Astrocyte of the cerebellum (primary cell): ENCODE measurements at regions not wholly inside any gene's neighbourhood (a gene's known extent, or its start where the extent isn't known, plus 50 kb on each side); places are given as distances from the start of the nearest gene placed in this dataset.

Experiments used
- DNase-seq: peaks from one replicate; pipeline ENCODE4 v3.0.0-alpha.2; 2011; ENCODE audit warnings: low read depth
- H3K4me3 ChIP-seq: 2 replicates; pipeline ENCODE4 v1.5.1; 2011; ENCODE audit warnings: mild to moderate bottlenecking, low read depth, low read length, moderate library complexity
- CTCF ChIP-seq: IDR thresholded peaks from 2 replicates; pipeline ENCODE4 v1.5.1; 2012; ENCODE audit warnings: low read length, low read depth, moderate library complexity, mild to moderate bottlenecking; ENCODE audit errors: missing control alignments
- in situ Hi-C: cut with HindIII; loops from 2 replicates; pipeline ENCODE4 v1.10.0; 2017; ENCODE audit warnings: low sequenced_read_pairs

GRCh38 chr2:19719540-19719939, 182.2 kb downstream of the TTC32 start:
- in situ Hi-C loops, result no loop called here
- no peak for TF ChIP-seq CTCF
- DNase-seq, result no peak
- H3K4me3 ChIP-seq, result no peak overlapping the region

GRCh38 chr2:19717446-19717845, 184.3 kb downstream of the TTC32 start:
- TF ChIP-seq CTCF, result no peak
- in situ Hi-C loops, result no loop called here

GRCh38 chr2:19714926-19715325, 186.9 kb downstream of the TTC32 start:
- TF ChIP-seq CTCF, result no peak
- in situ Hi-C loops, result no loop called here
- peak; percentile 55 for DNase-seq
- H3K4me3 ChIP-seq, result no peak overlapping the region

More at GRCh38 chr2:19717446-19717845, 184.3 kb downstream of the TTC32 start:
- H3K4me3 ChIP-seq, result no peak overlapping the region
- no peak for DNase-seq

- no peak for TF ChIP-seq CTCF
- H3K4me3 ChIP-seq, result no peak overlapping the region
- no peak for DNase-seq
- in situ Hi-C loops, result no loop called here
Measured at GRCh38 chr2:19712850-19713249, 188.9 kb downstream of the TTC32 start.

- in situ Hi-C loops, result no loop called here
- no peak overlapping the region for H3K4me3 ChIP-seq
- DNase-seq, result peak; percentile 95
- no peak for TF ChIP-seq CTCF
Measured at GRCh38 chr2:19711470-19712372, 190.1 kb downstream of the TTC32 start.

GRCh38 chr2:19710230-19710629, 191.6 kb downstream of the TTC32 start:
- no peak overlapping the region for H3K4me3 ChIP-seq
- in situ Hi-C loops, result no loop called here
- TF ChIP-seq CTCF, result no peak
- no peak for DNase-seq
